B cell (primary cell): ENCODE measurements at regions not wholly inside any gene's neighbourhood (a gene's known extent, or its start where the extent isn't known, plus 50 kb on each side); places are given as distances from the start of the nearest gene placed in this dataset.

Experiments
- ATAC-seq: fragments of 200-7000 bp; cut with Tn5 transposase; one replicate; pipeline ENCODE4 v1.10.0; 2021; ENCODE audit warnings: low read depth, mild to moderate bottlenecking, moderate number of reproducible peaks, moderate library complexity
- CTCF ChIA-PET: fragments of 350-600 bp; sonication (Branson Sonifier 250); formaldehyde crosslinking; loops from one replicate; lab custom pipeline; 2021; ENCODE audit warnings: antibody characterized with exemption, inconsistent platforms; lab: Charles Lee
- POLR2A ChIA-PET: fragments of 350-600 bp; sonication (Branson Sonifier 250); formaldehyde crosslinking; loops from one replicate; lab custom pipeline; 2021; ENCODE audit warnings: antibody characterized with exemption; lab: Charles Lee
- DNase-seq: peaks from one replicate; pipeline ENCODE4 v3.0.0; 2013
- H2AFZ ChIP-seq: 2 replicates; pipeline ENCODE4 v1.6.1; 2012; ENCODE audit warnings: mild to moderate bottlenecking, low read depth, low read length; ENCODE audit not compliant: insufficient read depth, poor library complexity, severe bottlenecking
- H3K27ac ChIP-seq, 2 donors: 1 replicate in 1 of 2; 2 replicates in 1 of 2; pipeline ENCODE4 v1.5.1; 2012 to 2013; ENCODE audit warnings: low read length in 2 of 2, mild to moderate bottlenecking in 2 of 2, moderate library complexity in 1 of 2
- H3K27me3 ChIP-seq, 4 experiments: fragments of 200-600 bp in 1 of 4; sonication (generic) in 1 of 4; replicated peaks in 1 of 4; 1 replicate in 2 of 4; 2 replicates in 2 of 4; pipeline versions ENCODE4 v1.6.1 to v1.7.0; 2013 to 2016; ENCODE audit warnings: low read length in 3 of 4, mild to moderate bottlenecking in 2 of 4, mixed read lengths in 1 of 4, moderate library complexity in 1 of 4; ENCODE audit not compliant: insufficient read depth in 4 of 4, control insufficient read depth in 3 of 4; ENCODE audit errors: control extremely low read depth in 1 of 4
- H3K36me3 ChIP-seq, 2 experiments: replicated peaks in 1 of 2; 1 replicate in 1 of 2; 2 replicates in 1 of 2; pipeline versions ENCODE4 v1.6.1 to v1.7.1; 2013; ENCODE audit warnings: low read length in 1 of 2; ENCODE audit not compliant: insufficient read depth in 2 of 2, control insufficient read depth in 1 of 2; ENCODE audit errors: control extremely low read depth in 1 of 2, extremely low read depth in 1 of 2
- H3K4me1 ChIP-seq, 2 donors: fragments of 200-600 bp in 1 of 2; sonication (generic) in 1 of 2; 1 replicate in 1 of 2; 2 replicates in 1 of 2; pipeline versions ENCODE4 v1.5.1 to v1.6.1; 2013 to 2017; ENCODE audit warnings: low read length in 2 of 2; ENCODE audit not compliant: control insufficient read depth in 2 of 2, insufficient read depth in 2 of 2
- H3K4me2 ChIP-seq: replicated peaks from 2 replicates; pipeline ENCODE3; 2012; ENCODE audit warnings: mild to moderate bottlenecking, low read depth, low read length; ENCODE audit not compliant: poor library complexity, severe bottlenecking
- H3K4me3 ChIP-seq, 5 experiments: fragments of 200-600 bp in 1 of 5; sonication (generic) in 1 of 5; 1 replicate in 3 of 5; 2 replicates in 2 of 5; pipeline versions ENCODE4 v1.5.1 to v1.7.0; 2011 to 2016; ENCODE audit warnings: low read length in 4 of 5, mild to moderate bottlenecking in 4 of 5, low read depth in 2 of 5, control low read depth in 1 of 5, moderate library complexity in 1 of 5; ENCODE audit not compliant: insufficient read depth in 1 of 5; ENCODE audit errors: control extremely low read depth in 1 of 5, extremely low read depth in 1 of 5
- H3K79me2 ChIP-seq: fragments of 200-600 bp; sonication (generic); one replicate; pipeline ENCODE4 v1.6.0; 2016; ENCODE audit warnings: low read length; ENCODE audit not compliant: control insufficient read depth, insufficient read depth
- H3K9ac ChIP-seq: fragments of 200-600 bp; sonication (generic); 2 replicates; pipeline ENCODE4 v1.6.1; 2017; ENCODE audit warnings: mild to moderate bottlenecking, low read length, moderate library complexity
- H3K9me3 ChIP-seq, 3 donors: one replicate each; pipeline versions ENCODE4 v1.6.1 to v1.7.1; 2013; ENCODE audit warnings: low read length in 2 of 3; ENCODE audit not compliant: control insufficient read depth in 2 of 3, insufficient read depth in 1 of 3; ENCODE audit errors: control extremely low read depth in 1 of 3
- H4K20me1 ChIP-seq: 2 replicates; pipeline ENCODE4 v1.6.0; 2012; ENCODE audit warnings: mild to moderate bottlenecking, low read length; ENCODE audit not compliant: insufficient read depth, control insufficient read depth, poor library complexity, severe bottlenecking
- H3K27ac Mint-ChIP-seq: one replicate; pipeline ENCODE4 v1.8.0; 2021; ENCODE audit warnings: mixed read lengths
- H3K27me3 Mint-ChIP-seq: one replicate; pipeline ENCODE4 v1.8.0; 2021; ENCODE audit warnings: mixed read lengths
- H3K4me1 Mint-ChIP-seq: one replicate; pipeline ENCODE4 v1.8.0; 2021; ENCODE audit warnings: mixed read lengths
- H3K4me3 Mint-ChIP-seq: one replicate; pipeline ENCODE4 v1.8.0; 2021; ENCODE audit warnings: mixed read lengths
- H3K9me3 Mint-ChIP-seq: one replicate; pipeline ENCODE4 v1.8.0; 2022; ENCODE audit warnings: mixed read lengths; ENCODE audit not compliant: insufficient read depth
- EZH2 ChIP-seq: IDR thresholded peaks from 2 replicates; pipeline ENCODE4 v1.6.1; 2012; ENCODE audit warnings: borderline replicate concordance, low read depth, mild to moderate bottlenecking, moderate library complexity, low read length; ENCODE audit not compliant: insufficient read depth, poor library complexity, severe bottlenecking
- WGBS: methylation state at CpG from one replicate; pipeline ENCODE4 v1.1.5; 2013; ENCODE audit warnings: missing lambda C conversion rate; ENCODE audit not compliant: insufficient coverage; 5-methylcytosine and 5-hydroxymethylcytosine counted together
- intact Hi-C: fragments of 100-400 bp; cut with micrococcal nuclease; formaldehyde crosslinking; loops from one replicate; pipeline ENCODE4 v1.10.0; 2022
- TF ChIP-seq, protein P1 (sequence below): fragments of 200-600 bp; IDR thresholded peaks from one replicate; pipeline ENCODE4 v1.8.0; 2022; ENCODE audit warnings: antibody characterized with exemption, mild to moderate bottlenecking

- 75% methylated on average over 2 of the region's 7 CpGs for WGBS
These were observed 585.0 kb upstream of the MAP3K7 start for GRCh38 chr6:91171754-91172462.

GRCh38 chr6:91167846-91168245 lies 581.0 kb upstream of the MAP3K7 start:
- WGBS: 73% methylated on average over 2 of the region's 3 CpGs

More at GRCh38 chr6:91171754-91172462, 585.0 kb upstream of the MAP3K7 start:
- no peaks in the 10 kb centered on the region for H3K9me3 Mint-ChIP-seq
- H4K20me1 ChIP-seq: no peaks in the 10 kb centered on the region
- no peaks in the 10 kb centered on the region for H3K36me3 ChIP-seq
- no peak overlapping the region for H3K4me3 ChIP-seq
- H3K4me3 Mint-ChIP-seq: no peak overlapping the region
- H3K9me3 ChIP-seq: no peaks in the 10 kb centered on the region
- POLR2A ChIA-PET: no interaction called here
- H3K27me3 ChIP-seq: no peaks in the 10 kb centered on the region
- H3K4me1 ChIP-seq: no peaks in the 10 kb centered on the region
- CTCF ChIA-PET: interaction anchor here (0.7 kb wide), 1 partner anchor 32 kb away, joined by 3 read pairs; no protein-coding TSS in a partner anchor
- H3K27ac Mint-ChIP-seq: no peak overlapping the region
- intact Hi-C loops: no loop called here
- TF ChIP-seq EZH2: no peak
- TF ChIP-seq, protein P1, sequence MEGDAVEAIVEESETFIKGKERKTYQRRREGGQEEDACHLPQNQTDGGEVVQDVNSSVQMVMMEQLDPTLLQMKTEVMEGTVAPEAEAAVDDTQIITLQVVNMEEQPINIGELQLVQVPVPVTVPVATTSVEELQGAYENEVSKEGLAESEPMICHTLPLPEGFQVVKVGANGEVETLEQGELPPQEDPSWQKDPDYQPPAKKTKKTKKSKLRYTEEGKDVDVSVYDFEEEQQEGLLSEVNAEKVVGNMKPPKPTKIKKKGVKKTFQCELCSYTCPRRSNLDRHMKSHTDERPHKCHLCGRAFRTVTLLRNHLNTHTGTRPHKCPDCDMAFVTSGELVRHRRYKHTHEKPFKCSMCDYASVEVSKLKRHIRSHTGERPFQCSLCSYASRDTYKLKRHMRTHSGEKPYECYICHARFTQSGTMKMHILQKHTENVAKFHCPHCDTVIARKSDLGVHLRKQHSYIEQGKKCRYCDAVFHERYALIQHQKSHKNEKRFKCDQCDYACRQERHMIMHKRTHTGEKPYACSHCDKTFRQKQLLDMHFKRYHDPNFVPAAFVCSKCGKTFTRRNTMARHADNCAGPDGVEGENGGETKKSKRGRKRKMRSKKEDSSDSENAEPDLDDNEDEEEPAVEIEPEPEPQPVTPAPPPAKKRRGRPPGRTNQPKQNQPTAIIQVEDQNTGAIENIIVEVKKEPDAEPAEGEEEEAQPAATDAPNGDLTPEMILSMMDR: no peak
- H3K4me2 ChIP-seq: no peak overlapping the region
- no peaks in the 10 kb centered on the region for H3K4me1 Mint-ChIP-seq
- H3K79me2 ChIP-seq: no peaks in the 10 kb centered on the region
- DNase-seq (no peak), ATAC-seq (no peak)
- H2AFZ ChIP-seq: no peak overlapping the region
- H3K27me3 Mint-ChIP-seq: no peaks in the 10 kb centered on the region
- no peak overlapping the region for H3K27ac ChIP-seq
- no peak overlapping the region for H3K9ac ChIP-seq

More at GRCh38 chr6:91167846-91168245, 581.0 kb upstream of the MAP3K7 start:
- H3K9ac ChIP-seq: no peak overlapping the region
- no peaks in the 10 kb centered on the region for H3K4me1 Mint-ChIP-seq
- H3K4me1 ChIP-seq: no peaks in the 10 kb centered on the region
- H3K36me3 ChIP-seq: no peaks in the 10 kb centered on the region
- H3K9me3 Mint-ChIP-seq: no peaks in the 10 kb centered on the region
- no peak overlapping the region for H3K27ac Mint-ChIP-seq
- H3K9me3 ChIP-seq: no peaks in the 10 kb centered on the region
- intact Hi-C loops: no loop called here
- no peak overlapping the region for H2AFZ ChIP-seq
- ATAC-seq (no peak), DNase-seq (no peak)
- CTCF ChIA-PET: no interaction called here
- no peaks in the 10 kb centered on the region for H3K27me3 ChIP-seq
- H3K27me3 Mint-ChIP-seq: no peaks in the 10 kb centered on the region
- H3K79me2 ChIP-seq: no peaks in the 10 kb centered on the region
- TF ChIP-seq EZH2: no peak
- TF ChIP-seq, protein P1: no peak
- no peak overlapping the region for H3K4me2 ChIP-seq
- H3K4me3 Mint-ChIP-seq: no peak overlapping the region
- POLR2A ChIA-PET: no interaction called here
- no peak overlapping the region for H3K27ac ChIP-seq
- no peak overlapping the region for H3K4me3 ChIP-seq
- H4K20me1 ChIP-seq: no peaks in the 10 kb centered on the region
